Transverse colon (tissue), 4 donors: ENCODE measurements at regions not wholly inside any gene's neighbourhood (a gene's known extent, or its start where the extent isn't known, plus 50 kb on each side); places are given as distances from the start of the nearest gene placed in this dataset.
"Not testable (repeated sequence)": the region's sequence is repeated elsewhere in the genome, so short reads cannot be mapped to it uniquely, and the experiment has no call there.

Experiments
- CTCF ChIP-seq, 5 experiments: fragments of 200-600 bp in 3 of 5; fragments of 450-650 bp in 2 of 5; sonication (generic) in 3 of 5; IDR thresholded peaks; 1 replicate in 2 of 5; 2 replicates in 3 of 5; pipeline ENCODE4 v1.5.1; 2016 to 2017; ENCODE audit warnings: antibody characterized with exemption in 5 of 5, inconsistent platforms in 3 of 5, mild to moderate bottlenecking in 2 of 5, moderate library complexity in 1 of 5
- EP300 ChIP-seq: sonication (generic); formaldehyde crosslinking; IDR thresholded peaks from one replicate; pipeline ENCODE4 v1.6.1; 2017; ENCODE audit warnings: antibody characterized with exemption, low read depth
- POLR2A ChIP-seq: fragments of 450-650 bp; IDR thresholded peaks from one replicate; pipeline ENCODE4 v1.6.1; 2016; ENCODE audit warnings: antibody characterized with exemption, mild to moderate bottlenecking, moderate library complexity
- POLR2AphosphoS5 ChIP-seq, 3 donors: sonication (generic); formaldehyde crosslinking; IDR thresholded peaks; one replicate each; pipeline ENCODE4 v1.6.1; 2016; ENCODE audit warnings: antibody characterized with exemption in 3 of 3

- TF ChIP-seq CTCF (IDR thresholded peaks at IDR 0.05); POLR2A; EP300; POLR2AphosphoS5 (IDR thresholded peaks at IDR 0.05): not testable (repeated sequence)
Observed at GRCh38 chr7:39854616-39855324, 95.3 kb upstream of the CDK13 start.
